Stimulated activated CD8-positive, alpha-beta memory T cell treated with anti-CD3 and anti-CD28 coated beads, Interleukin-15, amount 100 ng/mL, for 1 hour (primary cell): ENCODE measurements at regions not wholly inside any gene's neighbourhood (a gene's known extent, or its start where the extent isn't known, plus 50 kb on each side); places are given as distances from the start of the nearest gene placed in this dataset.

Experiments used
- DNase-seq: peaks from one replicate; pipeline ENCODE4 v3.0.0-alpha.2; 2020; ENCODE audit warnings: low read depth

DNA sequence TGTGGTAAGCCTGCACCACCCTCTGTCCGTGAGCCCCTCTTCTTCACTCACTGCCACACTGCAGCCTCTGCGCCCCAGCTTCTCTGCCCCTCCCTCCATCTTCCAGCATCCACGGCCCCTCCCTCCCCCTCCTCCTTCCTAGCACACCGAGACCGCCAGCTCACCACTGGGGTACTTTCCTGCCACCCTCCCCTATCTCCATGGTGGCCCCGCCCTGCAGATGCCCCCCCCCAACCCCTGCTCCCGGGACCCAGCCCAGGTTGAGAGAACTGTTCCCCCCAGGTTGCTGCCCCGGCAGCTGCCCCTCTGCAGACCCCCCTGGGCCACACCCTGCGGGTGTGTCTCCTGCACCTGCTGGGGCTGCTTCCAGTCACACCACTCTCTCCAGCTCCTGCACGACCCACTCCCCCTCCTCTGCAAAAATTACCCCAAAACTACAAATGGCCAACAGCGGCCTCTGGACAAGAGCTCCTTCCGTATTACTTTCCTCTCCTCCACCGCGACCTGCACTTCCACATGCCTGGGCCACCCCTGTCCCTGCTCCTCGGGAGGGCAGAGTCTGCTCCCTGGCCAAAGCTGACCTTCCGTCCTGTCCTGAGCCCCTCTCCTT, 209.2 kb upstream of the PPP2R2D start:
- no peak for DNase-seq

DNA sequence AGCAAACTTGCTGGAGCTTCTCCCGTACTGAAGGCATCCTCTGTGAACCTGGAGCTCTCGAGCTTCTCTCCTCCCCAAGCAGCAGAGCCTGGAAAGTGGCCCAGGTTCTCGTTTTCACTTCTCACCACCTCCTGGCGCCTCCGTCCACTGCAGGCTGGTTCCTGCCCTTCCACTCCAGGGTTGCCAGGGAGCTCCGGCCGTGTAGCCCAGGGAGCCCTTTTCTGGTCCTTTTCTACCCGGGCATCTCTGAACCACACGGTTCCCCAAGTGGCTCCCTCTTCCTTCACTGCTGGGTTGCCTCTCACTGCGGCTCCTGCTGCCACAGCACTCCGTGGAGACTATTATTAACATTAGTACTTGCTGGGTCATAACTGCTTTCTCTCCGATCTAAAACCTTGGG, 208.6 kb upstream of the PPP2R2D start:
- DNase-seq = no peak

DNA sequence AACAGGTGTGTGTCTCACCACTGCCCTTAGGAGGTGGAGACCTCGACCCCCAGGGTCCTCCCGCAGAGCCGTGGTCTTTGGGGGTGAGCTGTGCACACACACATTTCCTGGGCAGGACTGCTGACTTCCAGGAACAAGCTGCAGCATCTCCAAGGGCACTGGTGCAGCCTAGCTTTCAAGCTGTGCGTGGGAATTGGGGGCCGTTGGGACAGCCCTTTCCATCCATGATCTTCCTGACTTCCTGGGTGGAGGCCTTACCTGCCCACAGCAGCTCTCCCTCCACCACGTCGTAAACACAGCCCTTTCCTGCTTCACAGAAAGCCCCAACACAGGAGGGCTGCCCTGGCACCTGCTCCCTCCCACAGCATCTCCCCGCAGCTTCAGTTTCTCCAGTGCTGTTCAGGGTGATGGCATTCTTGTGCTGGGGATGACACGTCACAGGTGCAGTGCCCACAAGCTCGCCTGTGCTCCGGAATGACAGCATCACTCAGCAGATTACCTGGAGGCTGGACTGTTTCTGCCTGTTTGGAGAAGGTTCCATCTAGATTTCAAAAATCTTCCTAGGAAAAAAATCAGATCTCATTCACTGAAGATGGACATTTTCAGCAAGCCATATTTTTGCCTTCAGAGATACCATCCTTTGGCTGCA, 208.0 kb upstream of the PPP2R2D start:
- no peak for DNase-seq

DNA sequence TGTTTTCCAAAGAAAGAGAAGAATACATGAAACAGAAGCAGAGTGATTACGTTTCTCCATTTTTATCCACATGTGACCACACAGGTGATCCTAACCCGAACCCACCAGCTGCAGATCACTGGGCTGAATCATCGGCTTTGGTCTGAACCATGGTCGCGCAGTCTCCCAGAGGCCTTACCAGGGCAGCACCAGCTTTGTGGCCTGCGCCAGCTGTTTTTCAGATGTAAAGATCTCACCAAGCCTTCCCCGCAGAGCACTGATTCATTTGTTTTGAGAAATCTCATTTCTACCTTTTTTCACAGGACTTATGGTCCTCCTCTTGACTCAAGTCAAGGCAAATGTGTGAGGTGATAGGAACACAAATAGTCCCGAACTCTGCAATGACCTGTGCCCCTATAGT, 207.0 kb upstream of the PPP2R2D start:
- no peak for DNase-seq

DNA sequence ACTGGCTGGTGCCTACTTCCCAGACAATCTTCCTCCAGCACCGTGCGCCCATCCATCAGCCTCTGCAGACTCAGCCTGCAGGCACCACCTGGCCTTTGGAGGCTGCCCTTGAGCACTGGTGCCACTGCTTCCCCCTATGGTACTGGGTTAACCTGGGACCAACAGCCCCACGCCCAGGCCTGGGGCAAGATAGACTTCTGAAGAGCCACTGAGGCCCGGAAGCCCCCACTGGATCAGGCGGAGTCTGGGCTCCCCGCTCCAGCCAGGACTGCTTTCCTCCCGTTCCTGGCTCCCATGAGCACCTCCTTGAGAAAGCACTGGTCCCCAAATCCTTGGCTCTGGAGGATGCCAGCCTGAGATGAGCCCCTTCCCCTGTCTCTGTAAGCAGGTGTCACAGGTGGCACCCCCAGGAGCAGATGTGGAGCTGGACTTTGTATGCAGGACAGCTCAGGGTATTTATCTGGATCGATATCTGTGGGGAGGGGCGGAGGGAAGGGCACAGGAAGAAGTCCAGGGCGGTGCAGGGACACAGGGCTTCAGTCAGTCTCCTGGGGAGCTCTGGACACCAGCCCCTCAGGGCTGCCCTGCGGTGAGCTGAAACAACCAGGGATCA, 206.5 kb upstream of the PPP2R2D start:
- DNase-seq = no peak

DNA sequence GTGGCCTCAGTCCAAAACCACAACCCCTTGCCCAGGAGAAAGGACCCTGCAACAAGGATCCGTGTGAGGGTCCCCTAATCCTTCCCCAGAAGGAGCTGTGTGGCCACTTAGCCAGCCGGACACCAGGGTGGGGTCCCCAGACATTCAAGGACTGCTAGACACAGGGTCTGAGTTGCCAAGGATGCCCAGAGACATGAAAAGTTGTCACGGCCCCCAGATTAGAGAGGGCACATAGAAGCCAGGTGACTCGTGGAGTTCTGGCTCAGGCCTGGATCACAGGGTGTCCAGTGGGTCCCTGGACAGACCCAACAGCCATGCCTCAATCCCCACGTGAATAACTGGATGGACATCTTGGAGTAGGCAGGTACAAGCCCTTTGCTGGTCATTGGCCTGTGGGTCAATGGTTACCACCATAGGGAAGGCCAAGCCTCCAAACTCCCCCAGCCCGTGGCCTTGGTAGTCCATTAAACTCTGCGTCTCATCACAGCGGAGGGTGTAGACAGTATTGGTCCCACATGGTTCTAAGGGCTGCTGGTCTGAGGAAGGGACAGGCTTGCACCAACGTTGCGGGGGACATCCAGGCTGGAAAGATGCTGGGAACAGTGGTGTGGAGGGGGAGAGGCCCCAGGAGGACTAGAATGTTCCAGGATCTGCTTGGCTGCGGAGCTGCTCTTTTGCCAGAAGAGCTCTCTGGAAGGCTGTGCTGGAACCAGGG, 205.9 kb upstream of the PPP2R2D start:
- DNase-seq = no peak

DNA sequence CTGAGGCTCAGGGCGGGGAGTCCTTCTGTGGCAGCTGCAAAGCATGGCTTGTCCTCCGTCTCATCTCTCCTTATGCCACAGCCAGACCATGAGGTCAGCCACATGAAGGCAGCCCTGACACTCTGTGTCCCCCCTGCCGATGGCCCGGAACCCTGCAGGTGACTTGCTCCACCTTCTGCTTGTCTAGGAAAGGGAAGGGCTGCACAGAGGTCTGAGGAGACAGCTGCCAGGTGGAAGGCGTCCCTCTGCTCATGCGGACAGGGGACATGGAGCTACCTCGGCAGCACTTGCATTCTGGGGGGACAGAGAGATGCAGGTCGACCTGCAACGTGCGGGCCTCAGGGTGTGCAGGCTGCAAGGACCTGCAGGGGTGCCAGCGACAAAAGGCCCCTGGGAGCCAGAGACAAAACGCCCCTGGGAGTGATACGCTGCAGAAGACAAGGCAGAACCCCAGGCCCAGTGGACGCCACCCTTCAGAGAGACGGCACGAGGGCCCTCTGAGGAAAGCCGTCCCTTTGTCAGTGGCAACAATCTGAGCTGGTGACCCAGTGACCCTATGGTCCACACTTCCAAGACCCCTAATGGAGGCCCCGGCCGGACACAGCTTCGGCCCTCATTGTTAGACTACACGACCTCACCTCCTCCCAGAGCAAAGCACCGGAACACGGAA, 205.2 kb upstream of the PPP2R2D start:
- no peak for DNase-seq

DNA sequence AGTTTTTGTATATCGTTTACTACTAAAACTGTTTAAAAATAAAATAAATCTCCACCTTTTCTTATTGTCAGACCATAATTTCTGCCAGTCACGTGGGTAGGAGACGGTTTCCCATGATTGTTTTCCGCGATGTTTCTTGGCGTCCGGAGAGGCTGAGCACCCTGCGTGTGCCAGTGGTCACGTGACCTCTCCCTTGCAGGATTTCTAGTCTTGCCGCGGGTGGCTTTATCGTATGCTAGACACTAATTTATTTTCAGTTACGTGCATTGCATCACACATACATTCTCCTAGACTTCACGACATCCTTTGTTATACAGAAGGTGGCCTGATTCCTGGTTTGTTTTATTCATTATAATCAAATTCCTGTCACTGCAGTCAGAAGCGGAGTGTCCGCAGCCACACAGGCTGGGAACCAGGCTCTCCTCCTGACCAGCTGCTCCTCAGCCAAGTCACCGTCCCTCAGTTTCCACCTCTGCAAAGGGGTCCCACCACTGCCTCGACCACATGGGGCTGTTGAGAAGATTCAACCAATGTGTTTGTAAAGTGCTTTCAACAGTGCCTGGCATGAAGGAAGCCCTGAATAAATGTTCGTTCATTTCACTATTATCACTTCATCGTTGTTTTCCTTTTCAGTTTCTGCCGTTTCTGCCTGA, 203.2 kb upstream of the PPP2R2D start:
- no peak for DNase-seq

DNA sequence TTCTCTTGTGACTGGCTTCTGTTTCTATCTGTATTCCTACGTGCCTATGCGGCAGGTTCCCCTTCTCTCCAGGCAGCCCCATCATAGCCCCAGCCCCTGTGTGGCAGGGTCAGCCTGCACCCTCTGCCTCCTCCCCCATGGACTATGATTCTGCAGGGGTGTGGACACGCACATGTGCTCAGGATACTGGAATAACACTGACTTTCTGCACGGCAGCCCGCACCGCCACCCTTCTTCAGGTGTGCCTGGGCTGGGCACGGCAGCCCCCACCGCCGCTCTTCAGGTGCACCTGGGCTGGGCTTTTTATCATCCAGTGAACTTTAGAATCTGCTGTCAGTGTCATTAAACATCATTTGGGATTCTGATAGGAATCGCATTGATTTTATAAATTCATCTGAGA, 202.6 kb upstream of the PPP2R2D start:
- DNase-seq = no peak

DNA sequence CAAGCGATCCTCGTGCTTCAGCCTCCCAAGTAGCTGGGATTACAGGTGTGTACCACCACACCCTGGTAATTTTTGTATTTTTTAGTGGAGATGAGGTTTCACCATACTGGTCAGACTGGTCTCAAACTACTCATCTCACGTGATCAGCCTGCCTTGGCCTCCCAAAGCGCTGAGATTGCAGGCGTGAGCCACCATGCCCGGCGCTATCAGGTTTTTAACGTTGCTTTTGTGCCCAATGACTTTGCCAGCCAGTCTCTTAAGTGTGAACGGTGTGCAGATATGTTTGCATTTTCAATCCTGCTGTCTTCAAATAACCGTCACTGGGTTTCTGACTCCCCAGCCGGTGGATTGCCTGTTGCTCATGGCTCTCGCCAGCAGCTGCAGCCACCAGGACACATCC, 201.8 kb upstream of the PPP2R2D start:
- no peak for DNase-seq

DNA sequence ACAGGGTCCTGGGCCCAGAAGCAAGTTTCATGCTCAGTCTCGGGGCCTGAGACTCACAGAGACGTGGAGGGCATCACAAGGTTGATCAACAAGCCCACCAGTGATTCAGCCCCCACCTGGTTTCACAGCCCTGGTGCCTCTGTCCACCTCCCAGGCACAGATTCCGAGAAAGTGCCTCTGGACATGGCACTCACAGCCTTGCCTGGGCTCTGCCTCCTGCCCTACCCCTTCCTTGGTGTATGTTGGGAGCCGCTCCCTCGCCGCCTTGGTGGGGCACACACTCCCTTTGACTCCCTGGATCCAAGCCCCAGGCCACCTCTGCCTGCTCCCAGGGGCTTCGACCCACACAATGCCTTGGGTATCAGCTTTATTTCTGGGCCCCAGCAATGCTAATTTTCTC, 200.8 kb upstream of the PPP2R2D start:
- DNase-seq = no peak

DNA sequence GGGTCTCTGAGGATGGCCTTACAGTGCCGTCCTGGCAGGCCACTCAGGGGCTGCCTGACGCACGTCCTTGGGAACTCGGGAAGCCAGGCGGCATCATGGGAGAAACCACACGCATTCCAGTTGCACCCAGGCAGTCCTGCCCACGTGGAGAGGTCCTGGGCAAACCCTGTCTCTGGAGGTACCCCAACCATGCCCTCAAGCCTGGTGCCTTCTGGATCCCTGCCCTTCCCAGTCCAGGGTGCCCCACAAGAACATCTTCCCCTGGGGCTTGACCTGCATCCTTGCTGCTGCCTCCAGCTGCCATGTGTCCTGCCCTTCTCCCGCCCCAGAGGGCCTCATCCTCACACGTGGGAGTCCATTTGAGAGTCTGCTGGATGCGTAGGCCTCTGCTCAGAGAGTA, 200.3 kb upstream of the PPP2R2D start:
- no peak for DNase-seq

DNA sequence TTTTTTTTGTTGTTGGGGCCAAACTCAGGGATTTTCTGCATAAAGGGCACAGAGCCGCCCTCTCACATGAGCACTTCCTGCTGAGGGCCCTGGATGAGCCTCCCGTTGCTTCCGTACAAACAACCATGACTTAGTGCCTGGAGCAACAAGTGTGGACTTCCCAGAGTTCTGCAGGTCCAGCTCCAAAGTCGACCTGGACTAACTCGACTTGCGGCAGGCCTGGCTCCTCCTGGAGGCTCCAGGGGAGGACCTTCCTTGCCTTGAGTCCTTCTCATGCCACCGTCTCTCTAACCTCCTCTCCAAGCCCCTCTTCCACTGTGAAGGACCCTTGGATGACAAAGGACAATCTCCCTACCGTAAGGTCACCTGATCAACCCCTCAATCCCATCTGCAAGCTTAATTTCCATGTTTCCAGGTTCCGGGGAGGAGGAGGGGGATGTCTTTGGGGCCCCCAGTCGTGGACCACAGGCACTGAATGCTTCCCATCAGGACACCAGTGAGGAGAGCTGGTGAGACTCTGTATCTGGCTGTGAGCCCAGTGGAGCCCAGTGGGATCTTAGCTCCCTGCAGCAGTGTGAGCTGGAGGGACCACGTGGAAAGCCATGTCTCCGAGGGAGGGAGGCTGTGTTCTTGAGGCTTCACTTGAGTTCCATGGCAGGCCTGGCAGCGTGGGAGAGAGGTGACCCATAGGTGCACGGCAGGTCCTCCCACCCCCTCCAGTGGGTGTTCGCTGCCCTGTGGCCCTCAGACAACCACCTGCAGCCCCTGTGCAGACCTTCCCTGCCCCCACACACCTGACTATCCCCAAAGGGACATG, 199.5 kb upstream of the PPP2R2D start:
- DNase-seq = no peak

DNA sequence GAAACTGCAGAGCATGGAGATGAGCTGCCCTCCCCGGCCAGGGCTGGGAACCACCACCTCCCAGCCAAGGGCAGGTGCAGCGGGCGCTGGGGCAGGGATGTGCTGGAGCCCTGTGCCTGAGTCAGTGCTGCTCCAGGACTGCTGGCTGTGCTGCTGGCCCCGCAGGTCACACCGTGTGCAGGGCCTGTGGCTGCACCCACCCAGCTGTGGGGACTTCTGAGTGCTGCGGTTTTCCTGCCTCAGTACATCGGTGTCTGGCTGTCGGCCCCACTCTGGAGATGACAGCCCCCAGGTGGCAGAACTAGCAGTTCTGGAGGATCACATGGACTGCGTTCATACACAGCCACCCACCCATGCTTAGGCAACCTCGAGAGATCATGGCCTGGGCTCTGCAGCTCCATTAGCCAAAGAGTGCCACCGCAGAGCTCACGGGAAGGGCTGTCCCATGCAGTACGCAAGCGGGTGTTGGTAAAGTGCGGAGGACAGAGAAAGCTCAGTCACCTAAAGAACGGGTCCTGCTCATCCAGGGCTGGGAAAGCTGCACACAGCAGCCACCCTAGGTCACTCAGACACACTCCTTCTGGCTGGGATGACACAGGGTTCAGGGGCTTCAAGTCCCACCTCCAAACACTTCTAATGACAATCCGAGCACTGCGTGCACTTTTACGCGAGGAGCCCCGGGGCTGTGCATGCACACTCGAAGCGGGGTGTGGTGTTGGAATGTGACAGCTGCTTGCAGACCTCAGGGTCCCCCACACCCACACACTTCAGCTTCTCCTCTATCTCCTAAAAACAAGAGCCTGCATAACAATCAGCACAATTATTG, 198.1 kb upstream of the PPP2R2D start:
- no peak for DNase-seq

DNA sequence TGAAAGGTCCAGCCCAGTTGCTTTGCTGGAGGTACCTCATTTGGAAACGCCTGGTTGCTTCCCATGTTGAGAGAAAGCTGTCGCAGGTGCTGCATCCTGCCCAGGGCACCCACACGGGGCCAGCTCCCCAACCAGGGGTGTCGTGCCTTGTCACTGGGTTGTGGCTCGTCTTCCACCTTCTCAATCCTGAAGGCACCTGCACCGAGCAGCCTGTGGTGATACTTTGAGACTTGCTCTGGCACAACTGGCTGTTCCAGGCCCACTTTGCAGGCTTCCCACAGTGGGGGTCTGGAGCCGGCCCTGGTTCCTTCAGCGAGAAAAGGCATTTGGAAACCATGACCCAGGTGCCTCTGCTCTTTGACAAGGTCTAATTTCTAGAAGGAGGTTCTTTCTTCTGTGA, 197.3 kb upstream of the PPP2R2D start:
- no peak for DNase-seq

DNA sequence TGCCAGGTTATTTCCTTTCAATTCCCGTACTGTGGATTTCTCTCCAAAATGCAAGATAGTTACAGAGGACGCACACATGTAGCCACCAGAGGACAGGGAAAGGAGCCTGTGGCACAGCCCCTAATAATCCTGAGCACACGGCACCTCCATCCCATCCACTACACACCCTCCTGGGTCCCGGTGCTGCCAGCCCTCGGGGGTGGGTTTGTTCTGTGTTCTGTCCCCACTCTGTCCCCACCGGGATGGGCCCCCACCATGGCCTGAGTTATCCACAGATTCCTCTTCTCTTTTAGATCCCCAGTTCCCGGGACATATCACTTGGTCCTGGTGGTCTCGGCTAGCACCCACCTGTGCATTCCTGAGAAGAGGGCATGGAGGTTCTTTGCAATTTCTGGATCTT, 196.9 kb upstream of the PPP2R2D start:
- no peak for DNase-seq

DNA sequence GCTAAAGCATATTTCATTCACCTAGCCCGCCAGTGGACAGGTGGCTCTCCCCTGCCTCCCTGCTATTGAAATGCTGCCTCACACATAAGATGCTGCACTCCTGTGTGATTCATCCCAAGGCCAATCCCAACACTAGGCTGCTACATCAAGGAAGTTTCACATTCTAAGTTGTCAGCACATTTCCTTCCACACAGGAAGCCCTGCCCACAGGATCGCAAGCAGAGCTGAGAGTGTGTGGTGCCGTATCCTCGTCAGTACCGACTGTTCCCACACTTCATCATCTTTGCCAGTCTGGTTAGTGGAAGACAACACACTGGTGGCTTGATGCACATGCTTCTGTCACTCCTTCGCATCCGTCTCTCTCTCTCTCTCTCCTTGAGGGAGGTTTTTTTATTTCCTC, 194.3 kb upstream of the PPP2R2D start:
- no peak for DNase-seq

DNA sequence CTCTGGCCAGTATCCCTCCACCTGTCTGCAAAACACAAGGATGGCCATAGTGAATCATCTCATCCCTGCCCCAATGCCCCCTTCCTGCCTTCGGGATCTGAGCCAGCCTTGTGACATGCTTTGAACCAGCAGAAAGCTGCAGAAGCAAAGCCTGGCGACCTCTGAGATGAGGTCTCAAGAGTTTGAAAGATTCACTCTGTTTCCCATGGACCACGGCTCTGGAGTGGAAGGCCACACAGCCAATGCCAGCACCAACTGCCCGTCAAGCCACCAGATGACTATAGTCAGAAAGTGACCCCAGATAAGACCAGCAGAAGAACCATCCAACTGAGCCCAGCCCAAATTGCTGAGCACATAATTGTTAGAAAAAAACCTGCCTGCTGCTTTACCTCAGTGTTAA, 193.9 kb upstream of the PPP2R2D start:
- DNase-seq = no peak

DNA sequence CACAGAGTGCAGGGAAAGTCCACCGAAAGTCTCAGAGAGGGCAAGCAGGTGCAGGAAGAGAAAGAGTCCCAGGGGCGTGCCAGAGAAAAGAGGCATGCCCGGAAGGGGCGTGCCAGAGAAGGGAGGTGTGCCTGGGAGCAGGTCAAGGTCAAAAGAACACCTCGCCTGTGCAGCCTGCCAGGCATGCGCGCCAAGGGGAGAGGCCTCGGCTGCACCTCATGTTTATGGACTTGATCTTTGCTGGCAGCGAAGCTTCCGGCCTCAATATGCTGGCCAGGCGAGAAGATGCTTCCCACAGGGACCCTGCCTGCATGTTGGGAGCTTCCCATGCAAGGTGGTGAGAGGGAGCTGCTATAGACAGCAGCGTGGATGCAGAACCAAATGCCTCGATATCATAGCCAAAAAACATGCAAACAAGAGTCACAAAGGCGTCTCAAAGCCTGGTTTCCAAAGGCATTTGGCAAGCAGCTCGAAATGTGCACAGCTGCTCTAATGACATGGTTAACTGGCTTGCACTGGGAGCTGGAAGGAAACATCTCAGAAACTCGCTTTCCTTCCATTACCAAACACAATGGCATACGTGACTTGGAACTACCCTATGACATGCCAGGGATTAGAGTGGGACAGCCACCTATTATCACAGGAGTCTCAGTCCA, 192.5 kb upstream of the PPP2R2D start:
- no peak for DNase-seq
